OCI-LY3 (cell line): ENCODE measurements at regions not wholly inside any gene's neighbourhood (a gene's known extent, or its start where the extent isn't known, plus 50 kb on each side); places are given as distances from the start of the nearest gene placed in this dataset.
A peak's percentile ranks its signal among the peaks of the same experiment; 100 is the strongest.

Experiments
- H2AFZ ChIP-seq: fragments of 200-600, 300-600 bp; shearing (Covaris generic); 2 replicates; pipeline ENCODE4 v1.6.0; 2014; ENCODE audit warnings: antibody characterized with exemption, low read depth, low read length
- H3K27ac ChIP-seq: fragments of 200-600, 300-600 bp; sonication (generic); 2 replicates; pipeline ENCODE4 v1.5.1; 2014; ENCODE audit warnings: mild to moderate bottlenecking, low read length, moderate library complexity, mixed read lengths
- H3K27me3 ChIP-seq: fragments of 200-600, 300-600 bp; sonication (generic); 2 replicates; pipeline ENCODE4 v1.6.1; 2014; ENCODE audit warnings: low read depth, low read length, mixed read lengths
- H3K36me3 ChIP-seq: fragments of 200-600, 300-600 bp; sonication (generic); replicated peaks from 2 replicates; pipeline ENCODE3; 2014; ENCODE audit warnings: low read depth, low read length, mixed read lengths
- H3K4me1 ChIP-seq: fragments of 300-600, 200-600 bp; sonication (generic); 2 replicates; pipeline ENCODE4 v1.6.1; 2014; ENCODE audit warnings: low read length, mixed read lengths
- H3K4me2 ChIP-seq: fragments of 200-600, 300-600 bp; sonication (generic); 2 replicates; pipeline ENCODE4 v1.6.1; 2014; ENCODE audit warnings: low read length, mixed read lengths
- H3K4me3 ChIP-seq: fragments of 300-600, 200-600 bp; sonication (generic); 2 replicates; pipeline ENCODE4 v1.5.1; 2014; ENCODE audit warnings: antibody characterized with exemption, mild to moderate bottlenecking, low read length, moderate library complexity
- H3K79me2 ChIP-seq: fragments of 300-600, 200-600 bp; shearing (Covaris generic); 2 replicates; pipeline ENCODE4 v1.6.1; 2014; ENCODE audit warnings: mild to moderate bottlenecking, low read length, mixed read lengths
- H3K9ac ChIP-seq: fragments of 300-600, 200-600 bp; shearing (Covaris generic); 2 replicates; pipeline ENCODE4 v1.6.0; 2014; ENCODE audit warnings: mild to moderate bottlenecking, low read length, moderate library complexity
- H3K9me3 ChIP-seq: fragments of 200-600, 300-600 bp; shearing (Covaris generic); 2 replicates; pipeline ENCODE4 v1.6.1; 2014; ENCODE audit warnings: low read length, mixed read lengths; ENCODE audit not compliant: insufficient read depth
- H4K20me1 ChIP-seq: fragments of 200-600, 300-600 bp; sonication (generic); 2 replicates; pipeline ENCODE4 v1.6.1; 2016; ENCODE audit warnings: low read length, mixed read lengths; ENCODE audit not compliant: insufficient read depth
- EZH2phosphoT487 ChIP-seq: fragments of 200-600 bp; shearing (Covaris generic); IDR thresholded peaks from 2 replicates; pipeline ENCODE4 v1.6.1; 2018; ENCODE audit warnings: antibody characterized with exemption, mixed run types, low read depth
- TF ChIP-seq, protein P1 (sequence below): fragments of 200-600, 300-600 bp; sonication (generic); IDR thresholded peaks from 2 replicates; pipeline ENCODE4 v1.5.1; 2014; ENCODE audit warnings: antibody characterized with exemption, low read length, low read depth

DNA sequence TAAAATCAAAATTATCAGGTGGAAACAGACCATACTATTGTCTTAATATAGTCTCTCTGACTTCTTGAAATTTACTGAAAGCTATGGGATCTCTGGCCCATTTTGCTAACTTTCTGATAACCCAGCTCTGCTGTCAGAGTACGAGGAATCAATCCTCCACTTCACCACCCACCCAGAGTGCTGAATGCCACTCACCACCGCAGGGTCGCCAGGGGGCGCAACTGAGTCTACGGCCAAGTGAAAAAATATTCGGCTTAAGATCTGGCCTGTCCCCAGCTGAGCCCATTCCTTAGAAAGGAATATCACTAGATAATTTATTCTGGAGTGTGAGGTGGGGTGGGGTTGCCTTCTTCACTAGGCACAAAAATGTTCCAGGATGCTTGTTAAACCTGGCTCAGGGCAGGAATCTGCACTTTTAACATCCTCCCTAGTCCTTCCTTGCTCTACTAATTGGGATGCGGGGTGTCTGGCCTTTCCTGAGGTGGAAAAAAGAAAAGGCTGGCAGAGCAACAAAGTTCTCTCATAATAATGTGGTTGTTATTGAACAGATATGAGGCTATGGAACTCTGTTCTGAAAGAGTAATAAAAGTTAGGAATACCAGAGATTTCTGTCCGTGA is 520.6 kb downstream of the MFSD1 start:
- H2AFZ ChIP-seq = no peak overlapping the region
- H3K9ac ChIP-seq = no peak overlapping the region
- H3K36me3 ChIP-seq = no peaks in the 10 kb centered on the region
- no peak overlapping the region for H3K4me3 ChIP-seq
- H4K20me1 ChIP-seq = no peaks in the 10 kb centered on the region
- no peak overlapping the region for H3K4me2 ChIP-seq
- H3K27me3 ChIP-seq = no peaks in the 10 kb centered on the region
- no peaks in the 10 kb centered on the region for H3K79me2 ChIP-seq
- TF ChIP-seq EZH2phosphoT487 = no peak
- TF ChIP-seq, protein P1, sequence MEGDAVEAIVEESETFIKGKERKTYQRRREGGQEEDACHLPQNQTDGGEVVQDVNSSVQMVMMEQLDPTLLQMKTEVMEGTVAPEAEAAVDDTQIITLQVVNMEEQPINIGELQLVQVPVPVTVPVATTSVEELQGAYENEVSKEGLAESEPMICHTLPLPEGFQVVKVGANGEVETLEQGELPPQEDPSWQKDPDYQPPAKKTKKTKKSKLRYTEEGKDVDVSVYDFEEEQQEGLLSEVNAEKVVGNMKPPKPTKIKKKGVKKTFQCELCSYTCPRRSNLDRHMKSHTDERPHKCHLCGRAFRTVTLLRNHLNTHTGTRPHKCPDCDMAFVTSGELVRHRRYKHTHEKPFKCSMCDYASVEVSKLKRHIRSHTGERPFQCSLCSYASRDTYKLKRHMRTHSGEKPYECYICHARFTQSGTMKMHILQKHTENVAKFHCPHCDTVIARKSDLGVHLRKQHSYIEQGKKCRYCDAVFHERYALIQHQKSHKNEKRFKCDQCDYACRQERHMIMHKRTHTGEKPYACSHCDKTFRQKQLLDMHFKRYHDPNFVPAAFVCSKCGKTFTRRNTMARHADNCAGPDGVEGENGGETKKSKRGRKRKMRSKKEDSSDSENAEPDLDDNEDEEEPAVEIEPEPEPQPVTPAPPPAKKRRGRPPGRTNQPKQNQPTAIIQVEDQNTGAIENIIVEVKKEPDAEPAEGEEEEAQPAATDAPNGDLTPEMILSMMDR = peak; percentile 92
- no peaks in the 10 kb centered on the region for H3K4me1 ChIP-seq
- no peaks in the 10 kb centered on the region for H3K9me3 ChIP-seq
- H3K27ac ChIP-seq = no peak overlapping the region

DNA sequence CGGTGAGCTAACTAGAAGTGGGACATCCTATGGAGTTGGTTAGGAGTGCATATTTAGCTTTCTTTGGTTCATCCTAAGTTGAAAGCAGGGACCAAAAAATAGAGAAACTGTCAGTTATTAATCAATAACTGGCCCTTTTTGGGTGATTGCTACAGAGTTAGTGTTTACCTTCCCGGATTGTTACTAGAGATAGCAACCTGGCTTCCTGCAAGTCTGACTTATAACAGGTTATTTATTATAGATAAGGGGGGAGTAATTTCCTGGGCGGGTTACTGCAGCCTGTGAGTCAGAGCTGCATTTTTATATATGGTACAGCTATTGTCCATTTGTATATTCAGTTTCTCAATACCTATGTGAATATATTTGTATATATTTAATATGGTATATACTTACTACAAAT is 522.0 kb downstream of the MFSD1 start:
- Histone ChIP-seq H3K4me2 (no peak overlapping the region), H3K4me1 (no peaks in the 10 kb centered on the region), H3K4me3 (no peak overlapping the region), H2AFZ (no peak overlapping the region), H3K79me2 (no peaks in the 10 kb centered on the region), H3K9ac (no peak overlapping the region), H3K36me3 (no peaks in the 10 kb centered on the region), H4K20me1 (no peaks in the 10 kb centered on the region), H3K27ac (no peak overlapping the region), H3K27me3 (0 out of 2 replicates have a peak, but pooled peaks cover 4% of the 10 kb centered on the region), H3K9me3 (no peaks in the 10 kb centered on the region)
- TF ChIP-seq, protein P1 = no peak
- TF ChIP-seq EZH2phosphoT487 = no peak

DNA sequence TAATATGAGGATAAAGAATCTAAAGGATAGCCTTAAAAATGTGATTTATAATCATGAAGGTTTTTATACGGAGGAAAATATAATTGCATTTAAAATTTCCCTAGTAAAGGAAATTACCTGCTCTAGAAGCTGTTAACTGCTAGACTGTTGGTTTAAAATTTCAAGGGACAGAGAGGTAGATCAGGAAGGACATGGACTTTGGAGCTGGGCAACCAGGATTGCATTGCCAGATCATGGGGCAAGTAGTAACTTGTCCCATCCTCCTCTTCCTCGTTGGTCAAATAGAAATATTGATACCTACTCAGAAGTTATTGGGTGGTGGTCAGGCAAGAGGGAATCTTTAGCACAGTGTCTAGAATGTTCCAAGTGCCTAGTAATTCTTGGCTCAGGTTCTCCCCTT is 525.1 kb downstream of the MFSD1 start:
- H3K9me3 ChIP-seq = no peaks in the 10 kb centered on the region
- no peak overlapping the region for H3K9ac ChIP-seq
- no peak overlapping the region for H2AFZ ChIP-seq
- H3K4me1 ChIP-seq = no peaks in the 10 kb centered on the region
- H3K4me3 ChIP-seq = no peak overlapping the region
- TF ChIP-seq, protein P1 = no peak
- TF ChIP-seq EZH2phosphoT487 = no peak
- H3K36me3 ChIP-seq = no peaks in the 10 kb centered on the region
- H3K27ac ChIP-seq = no peak overlapping the region
- no peaks in the 10 kb centered on the region for H4K20me1 ChIP-seq
- 0 out of 2 replicates have a peak, but pooled peaks cover 4% of the 10 kb centered on the region for H3K27me3 ChIP-seq
- no peak overlapping the region for H3K4me2 ChIP-seq
- no peaks in the 10 kb centered on the region for H3K79me2 ChIP-seq

DNA sequence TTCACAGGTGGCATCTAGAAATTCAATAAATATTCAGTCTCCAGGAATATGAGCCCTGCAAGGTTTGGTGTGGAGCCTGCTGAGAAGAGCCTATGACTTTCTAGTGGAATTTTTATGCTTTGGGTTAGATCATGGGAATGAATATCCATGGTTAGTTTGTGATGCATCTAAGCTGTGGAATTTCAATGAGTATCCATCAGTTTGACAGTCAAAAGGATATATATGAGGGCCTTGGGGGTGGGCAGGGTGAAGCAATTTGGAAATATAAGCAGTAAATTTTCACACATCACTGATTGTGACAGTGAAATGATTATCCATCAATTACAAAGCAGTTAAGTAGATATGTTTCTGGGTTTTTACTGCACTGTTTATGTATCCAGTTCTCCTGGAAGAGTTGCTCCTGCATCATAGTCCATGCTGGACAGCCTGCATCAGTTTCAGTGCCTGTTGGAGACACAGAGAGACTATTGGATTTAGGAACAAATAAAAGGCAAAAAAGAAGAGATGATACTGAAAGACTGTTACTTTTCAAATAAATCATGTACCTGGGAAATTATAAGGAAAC is 530.8 kb downstream of the MFSD1 start:
- H2AFZ ChIP-seq = no peak overlapping the region
- H3K4me2 ChIP-seq = no peak overlapping the region
- TF ChIP-seq EZH2phosphoT487 = no peak
- TF ChIP-seq, protein P1 = no peak
- H3K27ac ChIP-seq = no peak overlapping the region
- H3K36me3 ChIP-seq = no peaks in the 10 kb centered on the region
- H3K9me3 ChIP-seq = no peaks in the 10 kb centered on the region
- no peak overlapping the region for H3K9ac ChIP-seq
- H3K4me3 ChIP-seq = no peak overlapping the region
- H3K27me3 ChIP-seq = 0 out of 2 replicates have a peak, but pooled peaks cover 4% of the 10 kb centered on the region
- no peaks in the 10 kb centered on the region for H3K79me2 ChIP-seq
- no peaks in the 10 kb centered on the region for H4K20me1 ChIP-seq
- H3K4me1 ChIP-seq = no peaks in the 10 kb centered on the region
